ENCODE measurements at regions not wholly inside any gene's neighbourhood (a gene's known extent, or its start where the extent isn't known, plus 50 kb on each side); places are given as distances from the start of the nearest gene placed in this dataset.

- TF ChIP-seq CTCF (IDR thresholded peaks at IDR 0.05; ENCODE audit: low read depth, low read length) = no peak
- DNase-seq (ENCODE audit: low read depth in 2 of 2) = no peak
- H3K4me3 ChIP-seq (replicated peaks in 1 of 2; ENCODE audit: low read depth in 2 of 2, low read length in 2 of 2) = no peak overlapping the region
Measured at GRCh38 chr10:53749439-53749838, 976.9 kb upstream of the MBL2 start.

- H3K4me3 ChIP-seq (replicated peaks in 1 of 2; ENCODE audit: low read depth in 2 of 2, low read length in 2 of 2) = no peak overlapping the region
- TF ChIP-seq CTCF (IDR thresholded peaks at IDR 0.05; ENCODE audit: low read depth, low read length) = no peak
- no peak for DNase-seq (ENCODE audit: low read depth in 2 of 2)
Measured at GRCh38 chr10:53748319-53748718, 975.7 kb upstream of the MBL2 start.

- no peak for TF ChIP-seq CTCF (IDR thresholded peaks at IDR 0.05; ENCODE audit: low read depth, low read length)
- no peak overlapping the region for H3K4me3 ChIP-seq (replicated peaks in 1 of 2; ENCODE audit: low read depth in 2 of 2, low read length in 2 of 2)
- no peak for DNase-seq (ENCODE audit: low read depth in 2 of 2)
Measured at GRCh38 chr10:53744746-53745145, 972.2 kb upstream of the MBL2 start.

GRCh38 chr10:53744176-53744575 lies 971.6 kb upstream of the MBL2 start:
- no peak for TF ChIP-seq CTCF (IDR thresholded peaks at IDR 0.05; ENCODE audit: low read depth, low read length)
- DNase-seq (ENCODE audit: low read depth in 2 of 2) = no peak
- H3K4me3 ChIP-seq (replicated peaks in 1 of 2; ENCODE audit: low read depth in 2 of 2, low read length in 2 of 2) = no peak overlapping the region

GRCh38 chr10:53737132-53737531 lies 964.5 kb upstream of the MBL2 start:
- no peak for DNase-seq (ENCODE audit: low read depth in 2 of 2)

GRCh38 chr10:53726921-53727320 lies 954.3 kb upstream of the MBL2 start:
- DNase-seq (ENCODE audit: low read depth in 2 of 2) = no peak
- H3K4me3 ChIP-seq (replicated peaks in 1 of 2; ENCODE audit: low read depth in 2 of 2, low read length in 2 of 2) = no peak overlapping the region
- TF ChIP-seq CTCF (IDR thresholded peaks at IDR 0.05; ENCODE audit: low read depth, low read length) = no peak

More at GRCh38 chr10:53737132-53737531, 964.5 kb upstream of the MBL2 start:
- no peak overlapping the region for H3K4me3 ChIP-seq (replicated peaks in 1 of 2; ENCODE audit: low read depth in 2 of 2, low read length in 2 of 2)
- TF ChIP-seq CTCF (IDR thresholded peaks at IDR 0.05; ENCODE audit: low read depth, low read length) = no peak

GRCh38 chr10:53724581-53724980 lies 952.0 kb upstream of the MBL2 start:
- no peak for TF ChIP-seq CTCF (IDR thresholded peaks at IDR 0.05; ENCODE audit: low read depth, low read length)
- H3K4me3 ChIP-seq (replicated peaks in 1 of 2; ENCODE audit: low read depth in 2 of 2, low read length in 2 of 2) = no peak overlapping the region
- DNase-seq (ENCODE audit: low read depth in 2 of 2) = no peak

Data from cardiac fibroblast (primary cell).